Keratinocyte (primary cell): ENCODE measurements at regions not wholly inside any gene's neighbourhood (a gene's known extent, or its start where the extent isn't known, plus 50 kb on each side); places are given as distances from the start of the nearest gene placed in this dataset.

Experiments
- DNase-seq: peaks from one replicate; pipeline ENCODE4 v3.0.0-alpha.2; 2011; ENCODE audit warnings: low read depth, missing footprints, low spot score
- FAIRE-seq: peaks from 2 replicates; lab custom pipeline; 2011; peaks lifted over from hg19 to GRCh38; lab: Jason Lieb, UNC
- H2AFZ ChIP-seq: 2 replicates; pipeline ENCODE4 v1.6.0; 2012; ENCODE audit warnings: low read length, control low read depth, inconsistent platforms; ENCODE audit not compliant: control insufficient read depth
- H3K27ac ChIP-seq: 2 replicates; pipeline ENCODE4 v1.5.1; 2011; ENCODE audit warnings: low read length; ENCODE audit not compliant: control insufficient read depth, insufficient read depth
- H3K27me3 ChIP-seq: 3 replicates; pipeline ENCODE4 v1.6.0; 2011; ENCODE audit warnings: low read length; ENCODE audit not compliant: control insufficient read depth, insufficient read depth; ENCODE audit errors: extremely low read depth
- H3K36me3 ChIP-seq, 2 experiments: 2 replicates in 1 of 2; 3 replicates in 1 of 2; pipeline ENCODE4 v1.5.1; 2011; ENCODE audit warnings: low read length in 2 of 2, mild to moderate bottlenecking in 1 of 2; ENCODE audit not compliant: control insufficient read depth in 2 of 2, insufficient read depth in 2 of 2; ENCODE audit errors: extremely low read depth in 1 of 2
- H3K4me1 ChIP-seq: 3 replicates; pipeline ENCODE4 v1.5.1; 2011; ENCODE audit warnings: low read length; ENCODE audit not compliant: control insufficient read depth, insufficient read depth; ENCODE audit errors: extremely low read depth
- H3K4me2 ChIP-seq: 3 replicates; pipeline ENCODE4 v1.6.0; 2011; ENCODE audit warnings: low read depth, low read length; ENCODE audit not compliant: control insufficient read depth, insufficient read depth; ENCODE audit errors: extremely low read depth
- H3K4me3 ChIP-seq, 3 experiments: fragments of 200-600 bp in 1 of 3; sonication (generic) in 1 of 3; 2 replicates in 2 of 3; 3 replicates in 1 of 3; pipeline ENCODE4 v1.5.1; 2011 to 2016; ENCODE audit warnings: low read length in 3 of 3, mild to moderate bottlenecking in 3 of 3, control low read depth in 2 of 3, inconsistent platforms in 1 of 3, low read depth in 1 of 3, mixed read lengths in 1 of 3, mixed run types in 1 of 3, moderate library complexity in 1 of 3; ENCODE audit not compliant: control insufficient read depth in 2 of 3, insufficient read depth in 2 of 3; ENCODE audit errors: extremely low read depth in 1 of 3
- H3K79me2 ChIP-seq: 2 replicates; pipeline ENCODE4 v1.6.0; 2012; ENCODE audit warnings: low read length; ENCODE audit not compliant: control insufficient read depth, insufficient read depth
- H3K9ac ChIP-seq: 3 replicates; pipeline ENCODE4 v1.6.0; 2011; ENCODE audit warnings: low read length; ENCODE audit not compliant: control insufficient read depth, insufficient read depth; ENCODE audit errors: extremely low read depth
- H3K9me1 ChIP-seq: 3 replicates; pipeline ENCODE4 v1.6.0; 2011; ENCODE audit warnings: low read length; ENCODE audit not compliant: control insufficient read depth, insufficient read depth; ENCODE audit errors: extremely low read depth
- H3K9me3 ChIP-seq: 2 replicates; pipeline ENCODE4 v1.5.1; 2012; ENCODE audit warnings: low read depth, low read length; ENCODE audit not compliant: control insufficient read depth
- H4K20me1 ChIP-seq: 3 replicates; pipeline ENCODE4 v1.6.0; 2011; ENCODE audit warnings: low read length; ENCODE audit not compliant: control insufficient read depth, insufficient read depth; ENCODE audit errors: extremely low read depth
- EZH2 ChIP-seq: IDR thresholded peaks from one replicate; pipeline ENCODE4 v1.6.1; 2012; ENCODE audit warnings: inconsistent platforms, mild to moderate bottlenecking, low read length, moderate library complexity
- dilution Hi-C: fragments of 300-500 bp; cut with MboI; formaldehyde crosslinking; loops from one replicate; pipeline ENCODE4 v1.7.0; 2020; ENCODE audit warnings: low sequenced_read_pairs; ENCODE audit not compliant: extremely low pct_ligation_motif_present
- TF ChIP-seq, protein P1 (sequence below), 3 experiments: IDR thresholded peaks in 1 of 3; conservative IDR thresholded peaks in 1 of 3; optimal IDR thresholded peaks in 1 of 3; 2 replicates in 2 of 3; 3 replicates in 1 of 3; pipeline versions ENCODE3 to v1.5.1; 2011; ENCODE audit warnings: low read length in 3 of 3, mild to moderate bottlenecking in 3 of 3, moderate library complexity in 2 of 3, control low read depth in 1 of 3, inconsistent platforms in 1 of 3; ENCODE audit not compliant: insufficient read depth in 2 of 3; ENCODE audit errors: extremely low read depth in 1 of 3

DNA sequence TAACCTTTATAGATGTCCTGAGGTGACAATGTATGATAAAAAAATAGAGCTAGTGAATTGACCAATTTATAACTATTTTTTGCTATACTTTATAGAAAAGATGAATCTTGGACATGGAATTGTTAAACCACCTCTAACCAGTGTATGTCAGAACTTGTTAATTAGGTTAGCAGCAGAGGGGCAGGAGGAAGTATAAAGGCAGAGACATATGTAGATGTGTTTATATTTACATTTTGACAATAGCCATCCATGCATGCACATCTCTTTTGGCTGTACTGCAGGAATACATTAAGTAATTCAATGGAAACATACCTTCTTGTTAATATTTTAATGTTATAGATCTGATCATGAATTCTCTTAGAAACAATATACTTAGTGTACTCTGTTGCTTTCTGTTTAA lies 254.6 kb upstream of the NT5E start:
- TF ChIP-seq, protein P1, sequence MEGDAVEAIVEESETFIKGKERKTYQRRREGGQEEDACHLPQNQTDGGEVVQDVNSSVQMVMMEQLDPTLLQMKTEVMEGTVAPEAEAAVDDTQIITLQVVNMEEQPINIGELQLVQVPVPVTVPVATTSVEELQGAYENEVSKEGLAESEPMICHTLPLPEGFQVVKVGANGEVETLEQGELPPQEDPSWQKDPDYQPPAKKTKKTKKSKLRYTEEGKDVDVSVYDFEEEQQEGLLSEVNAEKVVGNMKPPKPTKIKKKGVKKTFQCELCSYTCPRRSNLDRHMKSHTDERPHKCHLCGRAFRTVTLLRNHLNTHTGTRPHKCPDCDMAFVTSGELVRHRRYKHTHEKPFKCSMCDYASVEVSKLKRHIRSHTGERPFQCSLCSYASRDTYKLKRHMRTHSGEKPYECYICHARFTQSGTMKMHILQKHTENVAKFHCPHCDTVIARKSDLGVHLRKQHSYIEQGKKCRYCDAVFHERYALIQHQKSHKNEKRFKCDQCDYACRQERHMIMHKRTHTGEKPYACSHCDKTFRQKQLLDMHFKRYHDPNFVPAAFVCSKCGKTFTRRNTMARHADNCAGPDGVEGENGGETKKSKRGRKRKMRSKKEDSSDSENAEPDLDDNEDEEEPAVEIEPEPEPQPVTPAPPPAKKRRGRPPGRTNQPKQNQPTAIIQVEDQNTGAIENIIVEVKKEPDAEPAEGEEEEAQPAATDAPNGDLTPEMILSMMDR (optimal IDR thresholded peaks at IDR 0.05 in 1 of 3, IDR thresholded peaks at IDR 0.05 in 1 of 3, conservative IDR thresholded peaks at IDR 0.05 in 1 of 3; ENCODE audit: extremely low read depth in 1 of 3, insufficient read depth in 2 of 3, low read length in 3 of 3): no peak
- TF ChIP-seq EZH2: no peak
- FAIRE-seq: no peak

DNA sequence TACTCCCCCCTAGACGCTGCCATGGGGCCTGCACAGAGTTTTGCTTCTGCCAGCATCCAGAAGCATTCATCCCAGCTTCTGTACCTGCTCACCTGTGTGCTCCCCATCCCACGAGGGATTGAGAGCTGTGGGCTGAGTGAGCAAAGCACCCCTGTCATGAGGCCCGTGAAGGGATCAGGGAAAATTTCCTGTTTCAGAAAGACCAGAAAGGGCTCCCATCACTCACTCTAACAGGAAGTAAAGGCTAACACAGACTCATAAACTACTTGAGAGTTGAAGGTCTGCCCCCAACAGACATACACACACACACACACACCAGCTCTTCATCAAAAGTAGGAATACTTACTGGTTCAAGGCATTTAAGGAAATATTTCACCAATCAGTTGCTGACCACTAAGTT lies 256.5 kb upstream of the NT5E start:
- dilution Hi-C loops: no loop called here
- no peaks in the 10 kb centered on the region for H3K36me3 ChIP-seq
- no peak overlapping the region for H3K27ac ChIP-seq
- H2AFZ ChIP-seq: no peak overlapping the region
- H3K9ac ChIP-seq: no peak overlapping the region
- FAIRE-seq (no peak), DNase-seq (no peak)
- no peaks in the 10 kb centered on the region for H3K79me2 ChIP-seq
- H3K4me3 ChIP-seq: no peak overlapping the region
- no peak overlapping the region for H3K4me2 ChIP-seq
- H3K27me3 ChIP-seq: no peaks in the 10 kb centered on the region
- TF ChIP-seq, protein P1 (optimal IDR thresholded peaks at IDR 0.05 in 1 of 3, IDR thresholded peaks at IDR 0.05 in 1 of 3, conservative IDR thresholded peaks at IDR 0.05 in 1 of 3; ENCODE audit: extremely low read depth in 1 of 3, insufficient read depth in 2 of 3, low read length in 3 of 3): no peak
- TF ChIP-seq EZH2: no peak
- H3K4me1 ChIP-seq: no peaks in the 10 kb centered on the region
- H3K9me1 ChIP-seq: no peaks in the 10 kb centered on the region
- H3K9me3 ChIP-seq: no peaks in the 10 kb centered on the region
- no peaks in the 10 kb centered on the region for H4K20me1 ChIP-seq

More for the DNA sequence above, 254.6 kb upstream of the NT5E start:
- Histone ChIP-seq H3K4me2 (no peak overlapping the region), H3K79me2 (no peaks in the 10 kb centered on the region), H3K27ac (no peak overlapping the region), H2AFZ (no peak overlapping the region), H3K9me1 (no peaks in the 10 kb centered on the region), H3K4me3 (no peak overlapping the region), H3K9ac (no peak overlapping the region), H4K20me1 (no peaks in the 10 kb centered on the region), H3K36me3 (no peaks in the 10 kb centered on the region), H3K27me3 (no peaks in the 10 kb centered on the region), H3K9me3 (no peaks in the 10 kb centered on the region), H3K4me1 (no peaks in the 10 kb centered on the region)
- dilution Hi-C loops: no loop called here
- DNase-seq: no peak
